Heart left ventricle (tissue), 13 donors: ENCODE measurements at regions not wholly inside any gene's neighbourhood (a gene's known extent, or its start where the extent isn't known, plus 50 kb on each side); places are given as distances from the start of the nearest gene placed in this dataset.

Source experiments
- POLR2A ChIP-seq, 2 donors: fragments of 450-650 bp; IDR thresholded peaks; one replicate each; pipeline ENCODE4 v1.6.1; 2017; ENCODE audit warnings: antibody characterized with exemption in 2 of 2, mild to moderate bottlenecking in 2 of 2, moderate library complexity in 2 of 2
- TF ChIP-seq, protein P1 (sequence below), 12 donors: fragments of 200-600 bp; sonication (generic) in 4 of 12; IDR thresholded peaks; one replicate each; pipeline versions ENCODE4 v1.5.0 to v1.8.0; 2018 to 2022; ENCODE audit warnings: antibody characterized with exemption in 12 of 12, mild to moderate bottlenecking in 5 of 12
- donor health status: ischemic (EF 13 %, LVEDD 7.1; RV severe dilation, severe dysfunction).
- donor health status: DM: no; HTN: yes; CAD: no.
- donor health status: DM: no; HTN: no; CAD: no.
- donor health status: ischemic (EF 25% LVEDD 6.9; RV normal size, moderate dysfunction).
- donor health status: ischemic (EF 25% LVEDD 5.7; RV mildly dilated, moderate dysfunction).
- donor health status: ischemic (EF 35%, LVEDD 5.7; RV mildly dilated, moderate dysfunction).
- donor health status: nonischemic (EF 11% LVEDD 7.7; RV severe dilation, severe dysfunction).
- donor health status: DM: yes; HTN: yes; CAD: no.
- donor health status: PGD.
- donor health status: ischemic (EF 29% LVEDD 5.4; RV normal size, mild dysfunction).
- donor health status: nonischemic (EF 23%, LVEDD 6.1; RV moderate dilation, normal function).

DNA sequence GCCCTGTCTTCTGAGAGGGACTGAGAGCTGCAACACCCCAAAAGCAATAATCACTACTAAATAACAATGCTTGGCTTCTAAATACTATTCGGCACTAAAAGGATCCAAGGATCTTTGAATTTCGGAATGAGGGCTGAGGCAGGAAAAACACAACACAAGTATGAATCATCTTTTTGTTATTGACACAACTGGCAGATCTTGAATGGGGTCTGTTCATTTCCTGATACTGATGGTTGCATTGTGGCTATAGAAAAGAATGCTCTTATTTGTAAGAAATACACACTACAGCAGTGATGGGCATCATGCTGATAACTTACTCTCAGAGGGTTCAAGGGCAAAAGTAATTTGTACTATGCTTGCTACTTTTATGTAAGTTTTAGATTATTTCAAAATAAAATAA is 149.2 kb upstream of the PLD5 start:
- TF ChIP-seq, protein P1, sequence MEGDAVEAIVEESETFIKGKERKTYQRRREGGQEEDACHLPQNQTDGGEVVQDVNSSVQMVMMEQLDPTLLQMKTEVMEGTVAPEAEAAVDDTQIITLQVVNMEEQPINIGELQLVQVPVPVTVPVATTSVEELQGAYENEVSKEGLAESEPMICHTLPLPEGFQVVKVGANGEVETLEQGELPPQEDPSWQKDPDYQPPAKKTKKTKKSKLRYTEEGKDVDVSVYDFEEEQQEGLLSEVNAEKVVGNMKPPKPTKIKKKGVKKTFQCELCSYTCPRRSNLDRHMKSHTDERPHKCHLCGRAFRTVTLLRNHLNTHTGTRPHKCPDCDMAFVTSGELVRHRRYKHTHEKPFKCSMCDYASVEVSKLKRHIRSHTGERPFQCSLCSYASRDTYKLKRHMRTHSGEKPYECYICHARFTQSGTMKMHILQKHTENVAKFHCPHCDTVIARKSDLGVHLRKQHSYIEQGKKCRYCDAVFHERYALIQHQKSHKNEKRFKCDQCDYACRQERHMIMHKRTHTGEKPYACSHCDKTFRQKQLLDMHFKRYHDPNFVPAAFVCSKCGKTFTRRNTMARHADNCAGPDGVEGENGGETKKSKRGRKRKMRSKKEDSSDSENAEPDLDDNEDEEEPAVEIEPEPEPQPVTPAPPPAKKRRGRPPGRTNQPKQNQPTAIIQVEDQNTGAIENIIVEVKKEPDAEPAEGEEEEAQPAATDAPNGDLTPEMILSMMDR (IDR thresholded peaks at IDR 0.05), result no peak
- no peak for TF ChIP-seq POLR2A (IDR thresholded peaks at IDR 0.05)
